ENCODE measurements at regions not wholly inside any gene's neighbourhood (a gene's known extent, or its start where the extent isn't known, plus 50 kb on each side); places are given as distances from the start of the nearest gene placed in this dataset.

DNA sequence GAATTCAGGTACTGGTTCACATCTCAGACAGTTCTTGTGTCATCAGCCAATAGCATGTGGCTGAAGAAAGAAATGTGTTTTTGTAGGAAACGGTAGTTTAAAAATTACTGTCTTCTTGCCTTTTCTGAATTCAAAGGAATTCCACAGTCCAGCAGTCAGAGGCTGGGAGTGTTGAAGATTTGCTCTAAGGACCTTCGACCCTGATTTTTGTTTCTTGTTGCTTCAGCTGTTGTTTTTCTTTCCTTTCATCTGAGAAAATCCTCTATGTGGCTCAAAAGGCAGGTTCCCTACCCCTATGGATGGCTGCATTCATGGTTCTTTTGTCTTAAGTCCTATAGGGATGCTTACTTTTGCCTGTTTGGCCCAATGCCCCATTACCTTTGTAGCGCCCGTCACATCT lies 304.9 kb downstream of the TMEM167A start:
- Histone ChIP-seq H3K27me3 (no peaks in the 10 kb centered on the region), H3K27ac (no peak overlapping the region), H3K36me3 (no peaks in the 10 kb centered on the region), H3K4me3 (no peak overlapping the region), H3K9me3 (no peaks in the 10 kb centered on the region), H3K4me1 (no peaks in the 10 kb centered on the region)
- 61 to 62% methylated on average over 4 of the region's 4 CpGs for WGBS, 2 donors
- TF ChIP-seq, protein P1, sequence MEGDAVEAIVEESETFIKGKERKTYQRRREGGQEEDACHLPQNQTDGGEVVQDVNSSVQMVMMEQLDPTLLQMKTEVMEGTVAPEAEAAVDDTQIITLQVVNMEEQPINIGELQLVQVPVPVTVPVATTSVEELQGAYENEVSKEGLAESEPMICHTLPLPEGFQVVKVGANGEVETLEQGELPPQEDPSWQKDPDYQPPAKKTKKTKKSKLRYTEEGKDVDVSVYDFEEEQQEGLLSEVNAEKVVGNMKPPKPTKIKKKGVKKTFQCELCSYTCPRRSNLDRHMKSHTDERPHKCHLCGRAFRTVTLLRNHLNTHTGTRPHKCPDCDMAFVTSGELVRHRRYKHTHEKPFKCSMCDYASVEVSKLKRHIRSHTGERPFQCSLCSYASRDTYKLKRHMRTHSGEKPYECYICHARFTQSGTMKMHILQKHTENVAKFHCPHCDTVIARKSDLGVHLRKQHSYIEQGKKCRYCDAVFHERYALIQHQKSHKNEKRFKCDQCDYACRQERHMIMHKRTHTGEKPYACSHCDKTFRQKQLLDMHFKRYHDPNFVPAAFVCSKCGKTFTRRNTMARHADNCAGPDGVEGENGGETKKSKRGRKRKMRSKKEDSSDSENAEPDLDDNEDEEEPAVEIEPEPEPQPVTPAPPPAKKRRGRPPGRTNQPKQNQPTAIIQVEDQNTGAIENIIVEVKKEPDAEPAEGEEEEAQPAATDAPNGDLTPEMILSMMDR (IDR thresholded peaks at IDR 0.05): no peak
- TF ChIP-seq POLR2A (IDR thresholded peaks at IDR 0.05) (no peak), EP300 (IDR thresholded peaks at IDR 0.05) (no peak)
- DNase-seq (ENCODE audit: low spot score in 2 of 2): no peak

DNA sequence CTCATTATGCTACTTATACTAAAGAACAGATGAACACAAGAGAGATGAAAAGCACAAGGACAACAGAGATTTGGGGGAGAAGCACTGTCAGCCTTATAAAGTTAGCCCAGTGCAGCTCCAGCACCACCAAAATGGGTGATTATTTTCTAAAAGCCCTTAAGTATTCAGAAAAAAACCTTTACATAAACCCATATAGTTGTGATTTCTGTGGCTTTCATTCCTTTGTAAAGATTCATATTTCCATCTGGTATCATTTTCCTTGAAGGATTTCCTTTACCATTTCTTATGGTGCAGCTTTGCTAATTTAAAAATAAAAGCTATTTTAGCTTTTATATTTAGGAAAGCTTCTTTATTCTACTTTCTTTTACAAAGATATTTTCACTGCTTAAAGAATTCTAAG lies 311.0 kb downstream of the TMEM167A start:
- H3K4me1 ChIP-seq: no peaks in the 10 kb centered on the region
- TF ChIP-seq, protein P1 (IDR thresholded peaks at IDR 0.05): no peak
- TF ChIP-seq POLR2A (IDR thresholded peaks at IDR 0.05) (no peak), EP300 (IDR thresholded peaks at IDR 0.05) (no peak)
- H3K36me3 ChIP-seq: no peaks in the 10 kb centered on the region
- H3K27me3 ChIP-seq: no peaks in the 10 kb centered on the region
- no peak overlapping the region for H3K4me3 ChIP-seq
- no peak for DNase-seq (ENCODE audit: low spot score in 2 of 2)
- no peaks in the 10 kb centered on the region for H3K9me3 ChIP-seq
- H3K27ac ChIP-seq: no peak overlapping the region

DNA sequence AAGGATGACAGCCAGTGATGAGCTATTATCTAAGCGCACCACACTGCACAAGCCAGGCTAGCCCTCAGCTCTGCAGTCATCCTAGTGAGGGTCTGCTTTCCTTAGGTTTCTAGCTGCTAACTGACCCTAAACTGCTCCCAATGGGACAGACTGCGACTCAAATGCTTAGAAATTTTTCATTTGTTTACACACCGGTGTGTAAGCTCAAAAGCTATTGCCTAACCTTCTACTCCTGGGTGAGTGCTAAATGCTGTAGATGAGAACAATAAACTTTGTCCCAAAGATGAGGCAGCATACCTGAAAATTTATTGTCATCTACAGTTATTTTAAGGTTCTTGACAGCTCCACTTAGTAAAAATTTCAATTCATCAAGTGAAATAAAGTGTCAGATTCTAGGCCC lies 311.4 kb downstream of the TMEM167A start:
- Histone ChIP-seq H3K27me3 (no peaks in the 10 kb centered on the region), H3K4me1 (no peaks in the 10 kb centered on the region), H3K27ac (no peak overlapping the region), H3K9me3 (peaks cover 0 to 3% (median 0%) of the 10 kb centered on the region in 4 donors), H3K4me3 (no peak overlapping the region), H3K36me3 (no peaks in the 10 kb centered on the region)
- WGBS, 2 donors: 60 to 64% methylated on average over 3 of the region's 3 CpGs
- TF ChIP-seq, protein P1 (IDR thresholded peaks at IDR 0.05): no peak
- no peak for TF ChIP-seq POLR2A (IDR thresholded peaks at IDR 0.05)
- no peak for TF ChIP-seq EP300 (IDR thresholded peaks at IDR 0.05)
- no peak for DNase-seq (ENCODE audit: low spot score in 2 of 2)

DNA sequence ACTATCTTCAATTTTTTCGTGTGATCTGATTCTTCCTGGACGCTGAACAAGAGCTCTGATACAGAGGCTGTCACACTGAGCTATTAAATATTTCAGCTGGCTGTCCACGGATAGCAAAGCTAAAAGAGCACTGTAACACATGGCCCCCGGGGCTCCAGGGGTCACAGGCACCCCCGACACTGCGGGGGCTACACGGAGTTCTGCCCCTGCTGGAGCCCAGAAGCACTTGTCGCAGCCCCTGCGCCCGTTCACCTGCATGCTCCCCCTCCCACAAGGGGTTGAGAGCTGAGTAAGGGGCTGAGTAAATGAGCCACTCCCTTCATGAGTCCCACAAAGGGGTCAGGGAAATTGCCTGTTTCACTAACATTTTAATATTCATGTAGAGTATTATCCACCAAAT lies 316.3 kb downstream of the TMEM167A start:
- no peak for DNase-seq (ENCODE audit: low spot score in 2 of 2)
- 91 to 93% methylated on average over 10 of the region's 10 CpGs for WGBS, 2 donors
- Histone ChIP-seq H3K4me1 (no peaks in the 10 kb centered on the region), H3K9me3 (peaks cover 0 to 8% (median 0%) of the 10 kb centered on the region in 4 donors), H3K27me3 (no peaks in the 10 kb centered on the region), H3K27ac (no peak overlapping the region), H3K36me3 (no peaks in the 10 kb centered on the region), H3K4me3 (no peak overlapping the region)
- TF ChIP-seq, protein P1 (IDR thresholded peaks at IDR 0.05): no peak
- TF ChIP-seq POLR2A (IDR thresholded peaks at IDR 0.05) (no peak), EP300 (IDR thresholded peaks at IDR 0.05) (no peak)

DNA sequence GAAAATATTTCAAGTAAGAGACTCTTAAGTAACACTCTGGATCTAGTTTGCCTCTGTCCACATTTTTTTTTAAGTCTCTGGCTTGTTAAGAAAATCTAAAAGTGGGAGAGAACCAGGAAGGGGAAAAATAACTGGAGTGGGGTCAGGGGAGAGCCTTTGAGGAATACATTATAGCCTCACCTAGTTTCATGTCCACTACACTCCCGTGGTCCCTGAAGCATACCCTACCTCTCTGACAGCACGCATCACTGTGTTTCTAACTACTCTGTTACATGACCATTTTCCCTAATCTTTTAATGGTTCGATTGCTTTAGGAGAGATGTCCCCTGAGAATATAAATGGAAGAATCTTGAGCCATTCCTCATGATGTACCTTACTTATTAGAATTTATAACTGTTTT lies 318.3 kb downstream of the TMEM167A start:
- Histone ChIP-seq H3K4me3 (no peak overlapping the region), H3K27me3 (no peaks in the 10 kb centered on the region), H3K9me3 (peaks cover 0 to 8% (median 0%) of the 10 kb centered on the region in 4 donors), H3K4me1 (no peaks in the 10 kb centered on the region), H3K36me3 (no peaks in the 10 kb centered on the region), H3K27ac (no peak overlapping the region)
- 70 to 78% methylated on average over 3 of the region's 3 CpGs for WGBS, 2 donors
- DNase-seq (ENCODE audit: low spot score in 2 of 2): no peak
- no peak for TF ChIP-seq EP300 (IDR thresholded peaks at IDR 0.05)
- TF ChIP-seq POLR2A (IDR thresholded peaks at IDR 0.05): no peak
- TF ChIP-seq, protein P1 (IDR thresholded peaks at IDR 0.05): no peak

Data from tibial nerve (tissue), 4 donors.